ENCODE measurements at regions not wholly inside any gene's neighbourhood (a gene's known extent, or its start where the extent isn't known, plus 50 kb on each side); places are given as distances from the start of the nearest gene placed in this dataset.

GRCh38 chr18:40849886-40850285, 1105.1 kb upstream of the PIK3C3 start:
- TF ChIP-seq CTCF (IDR thresholded peaks at IDR 0.05), result no peak
- no peak for TF ChIP-seq POLR2AphosphoS5 (IDR thresholded peaks at IDR 0.05)
- no peak for TF ChIP-seq POLR2A (IDR thresholded peaks at IDR 0.05)
